Skin of body (tissue), 2 donors: ENCODE measurements at regions not wholly inside any gene's neighbourhood (a gene's known extent, or its start where the extent isn't known, plus 50 kb on each side); places are given as distances from the start of the nearest gene placed in this dataset. TPM values are rescaled to one million over a fixed set of nuclear protein-coding genes. Genes with fewer than 3 reads are reported as not detected.
"Not testable (repeated sequence)": the region's sequence is repeated elsewhere in the genome, so short reads cannot be mapped to it uniquely, and the experiment has no call there.

ENCODE experiments used
- DNase-seq: peaks from one replicate; lab custom pipeline; 2025; lab: John Stamatoyannopoulos, UW
- small RNA-seq: library from RNA; depleted of rRNA; stranded (forward); fragments of <200 nt; gene quantifications from one replicate; pipeline ENCODE3, GENCODE V24; 2014; ENCODE audit warnings: low replicate concordance

DNA sequence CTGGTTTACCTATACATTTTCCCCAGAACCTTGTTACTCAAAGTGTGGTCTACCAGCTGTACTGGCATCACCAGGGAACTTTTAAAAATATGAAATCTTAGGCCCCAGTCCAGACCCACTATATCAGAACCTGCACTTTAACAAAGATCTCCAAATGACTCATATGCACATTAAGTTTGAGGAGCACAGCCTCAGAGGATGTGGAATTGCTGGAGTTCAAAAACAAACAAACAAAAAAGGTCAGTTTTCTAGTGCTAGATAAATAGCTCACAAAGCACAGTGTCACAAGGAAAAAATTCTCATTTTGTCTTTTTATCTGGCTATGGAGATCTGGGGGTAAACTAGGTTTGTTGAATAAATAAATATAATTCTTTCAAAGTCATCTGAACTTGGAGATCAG, 68.9 kb upstream of the ANKRD55 start:
- DNase-seq: no peak

DNA sequence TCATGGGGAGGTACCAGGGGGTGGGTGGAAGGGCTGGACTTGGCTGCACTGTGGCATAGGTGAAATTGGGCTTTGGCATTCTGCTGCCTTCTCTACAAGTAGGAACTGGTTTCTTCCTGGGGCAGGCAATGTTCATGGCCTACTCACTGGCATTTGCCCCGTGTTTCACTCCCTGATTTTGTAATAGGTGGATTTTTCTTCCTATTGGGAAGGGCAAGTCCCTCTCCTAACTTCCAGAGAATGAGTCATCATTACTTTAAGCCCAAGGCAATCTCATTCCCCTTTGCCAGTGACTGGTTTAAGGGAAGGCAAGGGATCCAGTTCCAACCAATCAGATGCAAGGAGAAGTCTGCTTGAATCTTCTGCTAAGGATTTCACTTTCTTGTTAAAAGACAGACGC, 67.9 kb upstream of the ANKRD55 start:
- DNase-seq: no peak

DNA sequence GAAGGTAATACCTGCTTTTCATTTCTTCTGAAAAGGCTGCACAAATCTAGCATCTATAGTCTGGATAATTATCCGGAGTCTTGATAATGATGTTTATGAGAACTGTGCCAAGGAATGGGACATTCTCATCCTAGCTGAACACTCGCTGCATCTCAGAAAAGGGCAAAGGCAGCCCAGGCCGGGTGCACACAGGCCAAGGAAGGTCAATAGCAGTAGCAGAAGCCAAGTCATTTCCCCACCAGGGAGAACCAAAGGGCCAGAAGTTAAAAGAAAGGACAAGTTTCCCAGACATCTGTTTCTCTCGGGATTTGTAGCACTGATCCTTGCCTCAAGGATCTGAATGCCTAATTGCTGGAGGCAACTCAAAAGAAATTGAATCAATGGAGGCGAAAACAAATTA, 66.1 kb upstream of the ANKRD55 start:
- DNase-seq: no peak

DNA sequence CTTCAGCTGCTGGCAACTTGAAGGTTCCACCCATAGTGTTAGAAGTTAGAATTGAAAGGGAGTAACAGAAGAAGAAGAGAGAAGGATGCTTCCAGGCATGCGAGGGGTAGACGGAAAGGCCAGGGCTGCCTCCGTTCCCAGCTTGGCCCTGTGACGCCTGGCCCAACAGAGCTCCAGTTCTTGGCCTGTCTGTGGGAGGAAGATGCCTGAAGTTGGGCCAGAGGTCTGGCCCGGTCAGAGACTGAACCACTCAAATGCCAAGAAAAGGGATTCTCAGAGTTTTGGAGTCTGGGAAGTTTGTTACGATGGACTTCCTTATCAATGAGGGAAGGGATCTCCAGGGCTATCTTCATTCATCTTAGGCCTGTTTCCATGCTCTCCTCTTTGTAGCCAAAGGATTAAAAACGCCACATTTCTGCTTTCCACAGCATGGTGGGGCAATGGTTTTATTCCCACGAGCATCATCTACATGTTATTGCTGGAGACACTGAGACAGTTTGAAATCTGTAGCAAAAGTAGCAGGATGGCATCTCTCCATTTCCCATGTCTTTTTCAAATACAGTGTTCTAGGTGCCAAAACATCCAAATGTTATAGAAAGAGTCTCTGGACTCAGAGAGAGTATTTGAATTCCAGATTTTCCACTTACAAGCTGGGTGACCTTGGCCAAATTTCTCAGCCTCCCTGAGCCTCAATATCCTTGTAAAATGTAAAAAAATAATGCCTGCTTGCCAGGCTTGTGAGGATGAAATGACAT, 65.4 kb upstream of the ANKRD55 start:
- no peak for DNase-seq

DNA sequence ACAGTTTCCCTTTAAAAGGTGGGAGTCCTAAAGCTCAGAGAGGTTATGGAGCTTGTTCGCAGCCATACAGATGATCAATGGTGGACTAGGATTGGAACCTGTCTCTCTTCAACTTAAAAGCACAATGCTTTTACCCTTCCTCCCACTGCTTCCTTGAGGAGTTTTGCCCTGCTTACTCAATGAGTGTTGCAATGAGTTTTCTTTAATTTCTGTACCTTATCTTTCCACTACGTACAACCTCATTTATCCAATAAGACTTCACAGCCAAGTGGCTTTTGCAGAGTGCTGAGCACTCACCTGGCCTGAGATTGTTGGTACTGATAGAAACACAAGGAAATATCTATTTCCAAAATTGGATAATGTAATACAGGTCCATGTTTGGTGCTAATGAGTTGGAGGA, 64.7 kb upstream of the ANKRD55 start:
- DNase-seq: no peak

DNA sequence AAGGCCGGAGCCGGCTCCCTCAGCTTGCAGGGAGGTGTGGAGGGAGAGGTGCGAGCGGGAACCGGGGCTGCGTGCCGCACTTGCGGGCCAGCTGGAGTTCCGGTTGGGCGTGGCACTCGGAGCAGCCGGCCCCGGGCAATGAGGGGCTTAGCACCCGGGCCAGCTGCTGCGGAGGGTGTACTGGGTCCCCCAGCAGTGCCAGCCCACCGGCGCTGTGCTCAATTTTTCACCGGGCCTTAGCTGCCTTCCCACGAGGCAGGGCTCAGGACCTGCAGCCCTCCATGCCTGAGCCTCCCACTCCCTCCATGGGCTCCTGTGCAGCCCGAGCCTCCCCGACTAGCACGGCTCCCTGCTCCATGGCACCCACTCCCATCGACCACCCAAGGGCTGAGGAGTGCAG, 62.2 kb upstream of the ANKRD55 start:
- not testable (repeated sequence) for DNase-seq

DNA sequence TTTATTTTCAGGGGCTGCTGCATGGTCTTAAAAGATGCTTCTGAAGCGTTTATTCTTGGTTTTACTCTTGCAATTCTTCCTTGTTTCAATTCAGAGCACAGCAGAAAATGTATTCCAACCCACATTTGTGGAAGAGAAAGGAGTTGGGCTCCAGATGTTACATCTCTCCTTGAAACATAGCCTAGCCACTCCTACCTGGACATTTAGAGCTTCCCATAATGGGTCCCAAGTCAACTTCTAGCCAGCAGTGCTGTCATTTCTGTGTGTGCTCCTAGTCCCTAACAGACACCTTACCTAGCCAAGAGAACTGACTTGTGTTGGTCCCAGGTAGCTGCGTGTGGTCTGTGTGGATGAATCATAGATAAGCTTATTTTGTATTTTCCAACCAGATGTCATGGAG, 61.2 kb upstream of the ANKRD55 start:
- no peak for DNase-seq

DNA sequence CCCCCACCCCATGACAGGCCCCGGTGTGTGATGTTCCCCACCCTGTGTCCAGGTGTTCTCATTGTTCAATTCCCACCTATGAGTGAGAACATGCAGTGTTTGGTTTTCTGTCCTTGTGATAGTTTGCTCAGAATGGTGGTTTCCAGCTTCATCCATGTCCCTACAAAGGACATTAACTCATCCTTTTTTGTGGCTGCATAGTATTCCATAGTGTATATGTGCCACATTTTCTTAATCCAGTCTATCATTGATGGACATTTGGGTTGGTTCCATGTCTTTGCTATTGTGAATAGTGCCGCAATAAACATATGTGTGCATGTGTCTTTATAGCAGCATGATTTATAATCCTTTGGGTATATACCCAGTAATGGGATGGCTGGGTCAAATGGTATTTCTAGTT, 59.7 kb upstream of the ANKRD55 start:
- not testable (repeated sequence) for DNase-seq

DNA sequence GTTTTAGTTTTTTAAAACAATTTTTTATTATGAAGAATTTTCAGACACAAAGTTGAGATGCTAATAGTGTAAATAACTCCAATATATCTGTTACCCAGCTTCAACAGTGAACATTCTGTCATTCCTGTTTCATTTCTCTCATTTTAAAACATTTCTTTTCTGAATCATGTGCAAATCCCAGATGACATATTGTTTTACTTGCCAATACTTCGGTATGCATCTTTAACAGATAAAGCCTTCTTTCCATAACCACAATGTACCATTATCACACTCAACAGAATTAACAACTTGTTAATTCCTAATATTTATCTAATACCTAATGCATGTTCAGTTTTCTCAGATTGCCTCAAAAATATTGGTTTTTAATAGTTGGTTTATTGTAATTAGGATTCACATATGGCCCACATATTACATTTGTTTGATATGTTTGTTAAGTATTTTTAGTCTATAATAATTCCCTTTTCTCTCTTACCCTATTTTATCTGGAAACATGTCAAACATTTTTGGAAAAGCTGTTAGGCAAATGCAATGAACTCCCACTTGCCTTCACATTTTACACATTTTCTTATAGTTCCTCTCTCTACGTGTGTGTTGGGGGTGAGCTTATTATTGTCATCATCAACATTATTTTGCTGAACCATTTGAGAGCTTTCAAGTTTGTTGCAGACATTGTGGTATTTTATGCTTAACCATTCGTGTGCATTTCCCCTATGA, 58.7 kb upstream of the ANKRD55 start:
- DNase-seq: peak; percentile 82

DNA sequence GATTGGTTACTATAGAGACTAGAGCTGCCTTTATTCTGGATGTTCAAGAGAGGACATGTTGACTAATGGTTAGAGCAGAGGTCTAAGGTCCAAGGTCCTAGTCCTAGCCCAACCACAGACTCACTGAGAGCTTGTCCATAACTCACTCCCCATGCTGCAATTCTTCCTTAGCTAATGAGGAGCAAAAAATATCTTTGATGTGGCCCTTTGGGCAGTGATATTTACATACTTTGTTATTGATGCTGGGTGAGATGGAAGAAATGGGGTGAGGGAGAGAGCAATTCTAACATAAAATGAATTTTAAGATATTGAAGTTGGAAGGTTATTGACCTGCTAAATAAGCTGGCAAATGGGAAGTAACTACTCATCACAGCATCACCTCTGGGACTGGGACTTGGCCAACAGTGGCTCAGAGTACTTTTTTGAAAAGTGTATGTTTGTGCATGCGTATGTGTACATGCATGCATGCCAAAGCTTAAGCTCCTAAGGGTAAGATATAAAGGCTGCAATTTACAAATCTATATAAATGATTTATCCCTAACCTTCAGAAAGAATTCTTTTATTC, 58.0 kb upstream of the ANKRD55 start:
- DNase-seq: no peak

DNA sequence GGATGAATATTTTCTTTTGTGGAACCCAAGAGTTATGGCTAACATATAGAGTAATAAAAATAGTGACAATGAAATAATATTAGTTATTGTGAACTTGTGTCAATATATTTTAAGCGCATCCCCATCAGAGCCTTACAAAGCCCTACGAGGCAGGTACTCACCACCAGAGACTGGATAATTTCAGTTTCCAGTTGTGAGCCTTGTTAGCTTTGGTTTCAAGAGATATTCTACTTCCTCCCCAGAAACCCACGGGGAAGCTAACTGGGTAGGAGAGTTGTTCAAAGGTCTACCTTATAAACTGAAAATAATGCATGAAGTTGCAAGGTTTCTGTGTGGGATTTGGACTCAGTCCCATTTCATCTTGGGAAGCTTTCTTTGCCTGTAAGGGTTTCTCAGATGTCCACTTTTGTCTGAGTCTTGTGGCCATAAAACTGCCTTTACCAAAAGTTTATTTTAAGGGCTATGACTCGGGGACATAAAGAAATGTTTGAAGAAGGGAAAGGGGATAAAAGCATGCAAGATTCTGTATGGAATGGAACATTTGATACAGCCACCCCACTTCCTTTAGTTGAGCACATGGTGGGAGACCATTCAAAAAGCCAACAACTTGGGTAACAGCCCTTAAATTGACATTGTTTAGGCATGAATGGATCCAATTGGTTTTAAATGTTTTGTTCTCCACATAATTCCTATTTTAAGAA, 57.4 kb upstream of the ANKRD55 start:
- DNase-seq: no peak

DNA sequence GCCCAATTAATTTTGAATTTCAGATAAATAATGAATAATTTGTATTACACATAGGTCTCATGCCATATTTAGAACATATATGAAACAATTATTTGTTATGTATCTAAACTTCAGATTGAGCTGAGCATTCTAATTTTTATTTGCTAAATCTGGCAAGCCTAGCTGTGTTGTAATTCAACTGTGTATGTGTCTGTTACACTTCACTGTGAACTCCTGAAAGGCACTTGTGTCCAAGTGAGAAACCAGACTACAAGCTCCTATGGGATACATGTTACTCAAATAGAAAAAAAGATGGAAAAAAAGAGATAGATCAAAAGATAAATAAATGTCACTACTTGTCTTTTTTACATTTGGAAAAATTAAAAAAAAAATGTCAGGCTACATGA, 56.5 kb upstream of the ANKRD55 start:
- no peak for DNase-seq

DNA sequence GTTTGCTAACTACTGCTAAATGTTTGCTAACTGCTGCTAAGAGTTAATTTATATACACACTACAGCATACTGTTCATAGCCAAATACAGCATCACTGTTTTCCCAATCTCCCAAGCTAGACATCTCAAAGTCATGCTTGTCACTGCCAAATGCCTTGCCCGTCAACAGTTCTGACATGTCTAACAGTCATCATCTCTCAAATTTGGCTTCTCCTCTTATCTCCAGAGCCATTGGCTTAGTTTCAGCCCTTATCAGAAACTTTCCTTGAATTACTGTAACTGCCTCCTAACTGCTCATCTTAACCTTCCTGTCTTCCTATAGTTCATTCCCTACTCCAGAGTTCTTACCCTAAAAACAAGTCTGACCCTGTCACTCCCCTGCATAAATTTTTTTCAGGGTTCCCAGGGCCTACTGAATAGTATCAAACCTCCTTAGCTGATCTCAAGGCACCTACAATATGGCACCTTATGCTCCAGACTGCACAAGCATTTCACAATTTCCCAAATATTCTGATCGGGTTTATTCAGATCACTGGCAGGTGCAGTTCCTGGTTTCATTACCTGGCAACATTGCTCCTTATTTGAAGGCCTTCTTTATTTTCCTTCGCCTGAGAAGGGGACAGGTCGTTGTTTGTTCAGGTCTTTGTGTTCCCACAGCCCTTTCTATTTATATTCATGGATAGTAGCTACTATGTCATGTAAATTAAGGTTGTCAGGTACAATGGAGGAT, 55.9 kb upstream of the ANKRD55 start:
- DNase-seq: peak; percentile 71

DNA sequence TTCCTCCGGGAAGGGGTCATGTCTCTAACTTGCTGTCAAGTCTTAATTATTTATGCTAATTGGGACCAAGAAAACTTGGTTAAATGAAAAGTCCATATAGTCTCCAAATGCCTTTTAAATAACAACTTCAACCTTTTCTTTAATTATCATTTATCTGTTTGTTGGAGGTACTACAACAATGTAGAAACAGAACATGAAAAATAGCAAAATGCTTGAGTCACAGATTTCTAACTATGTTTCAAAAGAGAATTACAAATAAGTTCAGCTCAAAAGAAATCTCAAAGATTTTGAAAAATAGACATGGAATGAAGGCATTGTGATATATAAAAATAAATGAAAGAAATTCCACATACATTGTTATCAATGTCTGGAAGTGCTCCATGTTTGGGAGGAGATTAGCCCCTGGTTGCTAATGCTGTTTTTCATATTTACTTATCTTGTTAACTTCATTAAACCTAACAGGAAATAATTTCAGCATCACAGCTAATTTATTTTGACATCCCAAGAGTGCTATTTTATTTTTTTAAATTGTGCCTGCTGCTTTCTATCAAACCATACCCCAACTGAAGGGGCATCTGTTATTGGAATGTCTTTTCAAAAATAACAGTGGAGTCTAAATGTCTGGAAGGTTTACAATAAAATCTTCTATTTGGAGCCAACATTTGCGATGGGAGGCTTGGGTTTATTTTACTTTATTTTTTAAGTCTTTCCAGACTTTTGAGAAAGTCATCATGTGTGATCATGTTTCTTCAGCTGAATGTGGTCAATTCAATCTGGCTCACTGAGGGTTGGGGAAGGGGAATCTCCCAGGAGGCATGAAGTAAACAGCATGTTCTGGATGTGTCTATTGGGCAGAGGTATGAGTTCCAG, 53.1 kb upstream of the ANKRD55 start:
- DNase-seq: peak; percentile 68

DNA sequence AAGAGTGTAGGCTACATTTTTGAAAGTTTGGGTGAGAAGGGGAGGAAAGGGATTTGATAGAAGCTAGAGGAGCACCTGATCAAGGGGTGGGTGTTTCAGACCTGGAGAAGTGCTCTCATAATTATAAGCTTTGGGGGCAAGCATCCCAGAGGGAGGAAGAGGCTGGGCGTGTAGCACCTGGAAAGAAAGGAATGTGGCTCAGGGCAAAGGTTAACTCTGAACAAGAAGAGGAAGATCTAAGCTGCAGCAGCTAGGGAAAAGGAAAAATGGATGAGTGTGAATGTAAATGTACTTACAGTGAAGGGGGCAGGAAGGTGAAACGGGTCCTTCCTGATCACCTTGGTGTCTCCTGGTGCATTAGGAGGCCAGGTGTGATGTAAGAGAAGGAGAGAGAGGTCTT, 49.8 kb upstream of the ANKRD55 start:
- DNase-seq: no peak

Small RNA genes lying in the stretch of these regions (small RNA-seq; reads per million reads assigned to genes)
- not detected for gene HMGN1P17
- 0.14 reads per million for gene RNU6ATAC2P
